Skeletal muscle satellite cell (primary cell): ENCODE measurements at regions not wholly inside any gene's neighbourhood (a gene's known extent, or its start where the extent isn't known, plus 50 kb on each side); places are given as distances from the start of the nearest gene placed in this dataset.

ENCODE experiments used
- H3K27me3 ChIP-seq: 2 replicates; pipeline ENCODE4 v1.7.0; 2013; ENCODE audit warnings: low read length; ENCODE audit not compliant: control insufficient read depth, insufficient read depth
- H3K36me3 ChIP-seq: 2 replicates; pipeline ENCODE4 v1.7.0; 2013; ENCODE audit warnings: mild to moderate bottlenecking, control low read depth, low read length; ENCODE audit not compliant: insufficient read depth
- H3K4me1 ChIP-seq: 2 replicates; pipeline ENCODE4 v1.7.0; 2013; ENCODE audit warnings: low read length; ENCODE audit not compliant: control insufficient read depth, insufficient read depth
- H3K4me2 ChIP-seq: 2 replicates; pipeline ENCODE4 v1.7.0; 2013; ENCODE audit warnings: mild to moderate bottlenecking, low read length
- H3K4me3 ChIP-seq: 2 replicates; pipeline ENCODE4 v1.7.0; 2013; ENCODE audit warnings: low read length
- H3K9ac ChIP-seq: 2 replicates; pipeline ENCODE4 v1.7.0; 2013; ENCODE audit warnings: mild to moderate bottlenecking, low read depth, low read length, moderate library complexity
- H3K9me3 ChIP-seq: replicated peaks from 2 replicates; pipeline ENCODE4 v1.7.0; 2013; ENCODE audit warnings: mild to moderate bottlenecking, control low read depth, low read length

DNA sequence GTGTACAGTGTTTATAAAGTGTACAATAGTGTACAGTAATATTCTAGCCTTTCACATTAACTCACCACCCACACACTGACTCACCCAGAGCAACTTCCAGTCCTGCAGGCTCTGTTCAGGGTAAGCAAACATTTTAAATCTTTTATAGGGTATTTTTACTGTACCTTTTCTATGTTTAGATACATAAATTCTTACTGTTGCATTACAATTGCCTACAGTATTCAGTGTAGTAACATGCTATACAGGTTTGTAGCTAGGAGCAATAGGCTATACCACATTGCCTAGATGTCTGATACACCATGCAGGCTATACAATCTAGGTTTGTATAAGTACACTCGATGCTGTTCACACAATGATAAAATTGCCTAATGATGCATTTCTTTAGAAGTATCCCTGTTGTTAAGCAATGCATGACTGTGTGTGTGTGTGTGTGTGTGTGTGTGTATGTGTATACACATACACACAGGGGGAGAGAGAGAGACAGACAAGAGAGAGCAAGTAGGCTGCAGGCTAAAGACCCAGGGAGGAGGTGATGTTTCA lies 72.5 kb upstream of the PRR23C start:
- Histone ChIP-seq H3K4me3 (peak overlapping the region; percentile 10), H3K36me3 (no peaks in the 10 kb centered on the region), H3K27me3 (no peaks in the 10 kb centered on the region), H3K4me1 (peaks cover 57% of the 10 kb centered on the region), H3K4me2 (peak overlapping the region; percentile 37), H3K9me3 (no peaks in the 10 kb centered on the region), H3K9ac (peak overlapping the region; percentile 8)

DNA sequence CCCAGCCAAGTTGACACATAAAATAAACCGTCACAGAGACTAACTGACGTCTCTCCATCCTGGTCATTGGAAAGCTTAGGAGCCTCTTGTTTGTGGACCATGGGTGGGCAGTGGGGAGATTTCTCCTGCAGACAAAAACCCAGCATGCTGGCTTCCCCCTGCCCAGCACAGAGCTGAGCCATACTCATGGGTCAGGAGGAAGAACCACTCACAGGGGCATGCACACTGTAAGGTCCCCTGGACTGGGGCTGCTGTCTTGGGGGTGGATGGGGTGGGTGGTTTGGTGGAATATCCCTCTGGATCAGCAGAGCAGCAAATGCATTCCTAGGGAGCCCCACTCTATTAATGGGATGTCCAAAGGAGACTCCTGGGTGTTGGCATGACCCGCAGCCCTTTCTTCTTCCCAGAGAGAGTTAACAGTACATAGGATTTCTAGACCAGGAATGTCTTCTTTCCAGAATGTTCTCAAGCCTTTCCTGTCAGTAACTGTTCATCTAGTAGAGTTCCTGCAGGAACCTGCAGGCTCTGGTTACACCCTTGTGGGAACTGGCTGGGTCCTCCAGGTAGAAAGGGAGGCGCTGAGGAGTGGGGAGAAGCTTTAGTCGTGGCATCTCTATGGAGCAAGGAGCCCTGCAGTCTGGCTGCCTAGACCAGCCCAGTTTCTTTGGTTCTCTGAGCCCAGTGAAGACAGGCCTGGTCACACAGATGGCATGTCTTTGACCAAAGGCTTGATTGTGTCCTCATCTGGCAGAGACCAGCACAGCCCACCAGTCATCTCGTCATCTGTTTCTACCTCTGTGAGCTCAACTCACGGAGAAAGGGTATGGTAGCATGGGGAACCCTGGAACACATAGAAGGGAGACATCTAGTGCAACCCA lies 73.4 kb upstream of the PRR23C start:
- H3K4me1 ChIP-seq: peaks cover 66% of the 10 kb centered on the region

DNA sequence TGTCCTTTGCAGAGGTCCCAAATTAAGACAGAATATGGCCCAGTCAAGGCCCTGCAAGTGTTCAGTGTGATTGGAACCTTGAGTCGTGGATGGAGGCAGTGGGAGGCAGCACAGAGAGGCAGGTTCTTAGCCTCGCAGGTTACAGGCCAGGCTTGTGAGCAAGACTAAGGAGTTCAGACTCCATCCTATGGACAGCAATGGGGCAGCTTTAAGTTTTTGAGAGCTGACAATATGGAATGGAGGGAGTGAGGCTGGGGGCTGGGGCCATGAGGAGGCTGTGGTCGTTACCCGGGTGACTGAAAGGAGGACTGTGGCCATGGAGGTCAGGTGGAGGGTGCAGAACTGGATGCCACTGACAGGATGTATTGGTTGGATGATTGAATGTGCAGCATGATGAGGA lies 74.1 kb upstream of the PRR23C start:
- H3K4me1 ChIP-seq: peaks cover 73% of the 10 kb centered on the region
- no peak overlapping the region for H3K4me3 ChIP-seq
- H3K9me3 ChIP-seq: no peaks in the 10 kb centered on the region
- no peak overlapping the region for H3K9ac ChIP-seq
- no peaks in the 10 kb centered on the region for H3K27me3 ChIP-seq
- H3K4me2 ChIP-seq: no peak overlapping the region
- no peaks in the 10 kb centered on the region for H3K36me3 ChIP-seq

More for the DNA sequence above, 73.4 kb upstream of the PRR23C start:
- Histone ChIP-seq H3K9me3 (no peaks in the 10 kb centered on the region), H3K36me3 (no peaks in the 10 kb centered on the region), H3K4me2 (no peak overlapping the region), H3K4me3 (no peak overlapping the region), H3K9ac (peak overlapping the region; percentile 8), H3K27me3 (no peaks in the 10 kb centered on the region)

DNA sequence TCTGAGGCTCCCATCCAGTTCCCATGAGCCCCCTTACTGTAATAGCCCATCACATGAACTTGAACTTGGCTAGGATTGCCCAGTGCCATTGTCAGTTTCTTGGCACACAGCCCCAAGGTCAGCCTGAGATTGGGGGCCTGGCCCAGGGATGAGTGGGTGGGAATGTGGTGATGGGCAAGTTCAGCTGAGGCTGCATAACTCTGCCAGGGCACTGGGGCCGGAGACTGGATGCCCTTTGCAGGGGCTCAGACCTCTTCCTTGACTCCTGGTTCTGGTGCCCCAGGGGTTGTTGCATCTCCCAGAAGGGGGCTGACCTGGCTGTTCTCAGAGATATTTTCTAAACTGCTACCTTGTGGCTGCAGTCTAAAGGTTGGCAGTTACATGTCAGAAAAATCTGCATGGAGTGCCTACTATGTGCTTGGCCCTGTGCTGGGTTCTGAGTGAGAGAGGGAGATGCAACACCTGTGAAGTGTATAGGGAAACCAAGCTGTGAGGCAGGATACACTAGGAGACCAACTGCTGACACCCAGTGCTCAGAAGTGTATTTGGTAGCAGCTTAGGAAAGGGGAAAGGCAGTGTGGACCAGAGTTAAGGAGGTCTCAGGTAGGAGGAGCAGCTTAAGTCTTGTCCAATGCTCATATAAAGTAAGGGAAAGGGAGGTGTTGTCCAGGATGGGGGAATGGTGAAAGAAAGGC lies 74.8 kb upstream of the PRR23C start:
- Histone ChIP-seq H3K9me3 (no peaks in the 10 kb centered on the region), H3K36me3 (no peaks in the 10 kb centered on the region), H3K27me3 (no peaks in the 10 kb centered on the region), H3K9ac (peak overlapping the region; percentile 43), H3K4me3 (no peak overlapping the region), H3K4me2 (peak overlapping the region; percentile 25), H3K4me1 (peaks cover 76% of the 10 kb centered on the region)

DNA sequence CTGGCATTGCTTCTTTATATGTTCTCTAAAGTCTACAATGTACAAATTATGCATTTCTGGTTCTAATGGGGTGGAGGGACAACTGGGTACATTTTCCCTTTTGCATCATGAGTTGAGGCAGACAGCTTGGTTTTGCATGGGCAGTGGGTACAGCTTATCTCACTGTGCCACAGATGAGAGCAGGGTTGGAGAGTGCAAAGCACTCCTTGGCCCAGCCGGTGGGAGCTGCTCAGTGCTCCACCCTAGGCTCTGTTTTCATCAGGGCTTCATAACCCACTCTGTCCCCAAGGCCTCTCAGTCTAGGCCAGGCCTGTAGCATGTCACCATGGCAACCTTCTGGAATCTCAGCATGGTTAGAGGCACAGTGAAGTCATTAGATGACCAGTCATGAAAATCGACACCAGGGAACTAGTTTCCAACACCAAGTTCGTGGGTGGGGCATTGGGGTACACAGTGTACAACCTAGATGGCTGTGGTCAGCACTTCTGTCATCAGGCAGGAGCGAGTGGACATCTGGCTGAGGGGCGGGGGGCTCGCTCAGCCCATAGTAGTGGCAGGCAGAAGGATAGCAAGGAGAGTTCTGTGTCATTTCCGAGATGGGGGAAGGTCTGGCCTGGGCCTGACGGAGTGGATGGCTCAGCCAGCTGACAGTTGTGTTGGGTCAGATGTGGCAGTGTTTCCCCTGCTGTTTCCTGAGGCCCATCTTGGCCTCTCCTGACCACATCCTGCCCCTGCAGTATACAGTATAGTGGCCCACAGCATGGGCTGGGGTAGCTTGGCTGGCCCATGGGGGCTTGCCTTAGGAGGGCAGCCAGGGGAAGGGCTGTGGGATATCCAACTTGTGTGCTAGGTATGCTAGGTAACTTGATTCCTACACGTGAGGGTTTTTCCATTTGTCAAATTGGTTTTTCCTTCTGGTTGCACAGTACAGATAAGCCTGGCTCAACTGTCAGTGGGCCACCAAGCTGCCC lies 75.7 kb upstream of the PRR23C start:
- Histone ChIP-seq H3K4me1 (peaks cover 76% of the 10 kb centered on the region), H3K9me3 (no peaks in the 10 kb centered on the region), H3K4me3 (no peak overlapping the region), H3K27me3 (no peaks in the 10 kb centered on the region), H3K36me3 (no peaks in the 10 kb centered on the region), H3K9ac (peak overlapping the region; percentile 56), H3K4me2 (peak overlapping the region; percentile 25)

DNA sequence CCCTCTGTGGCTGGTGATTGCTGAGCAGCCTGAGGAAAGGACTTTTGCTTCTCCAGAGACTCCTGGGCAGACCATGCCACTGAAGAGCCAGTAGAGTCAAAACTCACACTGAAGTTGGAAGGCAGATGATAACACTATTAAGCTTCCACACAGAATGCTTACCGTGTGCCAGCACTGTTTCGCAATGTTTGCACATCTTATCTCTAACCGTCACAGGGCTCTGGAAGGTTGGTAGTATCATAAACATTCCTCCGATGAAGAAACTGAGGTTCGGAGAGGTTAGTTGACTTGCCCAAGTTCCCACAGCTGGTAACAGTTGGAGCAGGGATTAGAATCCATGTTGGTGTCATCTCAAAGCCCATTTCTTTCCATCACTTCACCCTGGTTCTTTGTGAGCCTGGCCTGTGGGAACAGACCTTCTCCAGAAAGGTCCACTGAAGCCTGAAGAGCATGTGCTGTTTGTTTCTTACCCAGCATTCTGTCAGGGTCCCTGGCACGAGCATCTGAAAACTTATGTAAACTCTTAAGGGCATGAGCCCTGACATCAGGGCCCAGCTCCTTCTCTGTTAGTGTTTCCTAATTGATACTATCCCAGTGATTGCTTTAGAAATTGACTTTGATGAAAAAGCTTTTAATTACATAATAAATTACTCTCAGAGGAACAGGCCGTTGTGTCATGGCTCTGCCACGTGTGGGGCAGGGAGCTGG lies 77.0 kb upstream of the PRR23C start:
- Histone ChIP-seq H3K4me1 (peaks cover 73% of the 10 kb centered on the region), H3K9ac (peak overlapping the region; percentile 56), H3K4me2 (no peak overlapping the region), H3K9me3 (no peaks in the 10 kb centered on the region), H3K36me3 (no peaks in the 10 kb centered on the region), H3K27me3 (no peaks in the 10 kb centered on the region), H3K4me3 (no peak overlapping the region)

DNA sequence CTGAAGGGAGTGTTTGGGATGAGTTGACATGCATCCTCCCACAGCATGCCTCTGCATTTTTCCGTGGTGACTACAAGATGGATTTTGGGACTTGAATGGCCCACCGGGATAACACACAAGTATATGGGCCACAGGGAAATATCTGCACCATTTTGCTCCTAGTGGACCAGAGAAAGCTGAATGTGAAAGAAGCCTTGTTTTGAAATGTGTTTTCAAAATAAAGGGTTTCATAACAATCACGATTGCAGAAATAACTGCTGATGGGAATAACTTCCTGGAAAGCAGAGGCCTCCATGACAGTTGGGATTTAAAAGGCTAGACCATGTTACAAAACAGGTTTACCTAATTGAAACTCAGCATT lies 77.5 kb upstream of the PRR23C start:
- no peak overlapping the region for H3K4me3 ChIP-seq
- peaks cover 70% of the 10 kb centered on the region for H3K4me1 ChIP-seq
- H3K9me3 ChIP-seq: no peaks in the 10 kb centered on the region
- no peak overlapping the region for H3K9ac ChIP-seq
- H3K36me3 ChIP-seq: no peaks in the 10 kb centered on the region
- no peak overlapping the region for H3K4me2 ChIP-seq
- no peaks in the 10 kb centered on the region for H3K27me3 ChIP-seq

DNA sequence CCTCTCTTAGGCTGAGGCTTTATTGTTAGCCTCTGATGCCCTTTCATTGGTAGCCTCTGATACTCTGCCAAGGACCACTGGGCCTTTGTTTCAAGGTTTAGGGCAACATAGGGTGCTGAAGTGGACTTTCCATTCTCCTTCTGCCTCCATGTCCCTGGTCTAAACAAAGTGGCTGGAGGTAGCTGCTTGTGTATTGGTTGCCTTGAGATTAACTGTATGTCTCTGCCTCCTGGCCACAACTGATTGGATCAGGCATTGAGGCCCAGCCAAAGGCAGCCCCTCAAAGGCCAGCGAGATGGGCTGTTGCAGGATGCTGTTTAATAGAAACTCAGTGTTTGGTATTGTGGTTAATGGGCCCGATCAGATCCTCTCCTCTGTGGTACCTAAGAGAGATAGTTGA lies 77.9 kb upstream of the PRR23C start:
- Histone ChIP-seq H3K4me2 (no peak overlapping the region), H3K9me3 (no peaks in the 10 kb centered on the region), H3K36me3 (no peaks in the 10 kb centered on the region), H3K4me3 (no peak overlapping the region), H3K9ac (no peak overlapping the region), H3K27me3 (no peaks in the 10 kb centered on the region), H3K4me1 (peaks cover 66% of the 10 kb centered on the region)

DNA sequence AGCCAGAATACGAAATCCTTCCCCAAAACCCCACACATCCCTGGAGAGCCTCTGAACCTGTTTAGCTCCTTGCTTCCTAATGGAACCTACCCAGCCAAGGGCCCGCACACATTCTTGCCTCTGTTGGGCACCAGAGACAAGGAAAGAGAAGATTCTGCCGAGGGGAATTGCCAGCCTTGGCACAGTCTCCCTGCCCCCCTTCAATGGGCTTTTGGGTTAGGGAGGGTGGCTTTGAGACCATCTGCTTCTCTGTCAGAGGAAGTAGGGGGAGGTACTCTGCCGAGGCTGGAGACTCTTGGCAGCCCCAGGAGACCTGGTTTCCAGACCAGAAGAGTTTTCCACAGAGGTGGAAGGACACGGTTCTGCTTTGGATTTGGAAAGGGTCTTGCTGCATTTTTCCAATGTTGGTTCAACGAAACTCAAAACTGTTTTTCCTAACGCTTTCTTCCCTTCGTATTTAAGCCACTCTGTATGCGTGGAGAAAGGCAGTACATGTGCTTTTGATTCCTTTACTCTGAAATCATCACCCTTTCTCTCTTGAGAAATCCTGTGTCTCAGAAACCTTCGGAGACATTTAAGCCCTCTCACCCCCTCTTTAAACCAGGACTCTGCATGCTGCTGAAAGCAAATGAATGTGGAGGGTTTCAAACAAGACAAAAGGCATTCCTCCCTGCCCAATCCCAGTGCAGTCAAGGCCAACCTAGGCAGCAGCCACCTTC lies 78.8 kb upstream of the PRR23C start:
- Histone ChIP-seq H3K36me3 (no peaks in the 10 kb centered on the region), H3K4me2 (peak overlapping the region; percentile 12), H3K27me3 (no peaks in the 10 kb centered on the region), H3K4me3 (no peak overlapping the region), H3K9me3 (no peaks in the 10 kb centered on the region), H3K4me1 (peaks cover 62% of the 10 kb centered on the region), H3K9ac (no peak overlapping the region)

DNA sequence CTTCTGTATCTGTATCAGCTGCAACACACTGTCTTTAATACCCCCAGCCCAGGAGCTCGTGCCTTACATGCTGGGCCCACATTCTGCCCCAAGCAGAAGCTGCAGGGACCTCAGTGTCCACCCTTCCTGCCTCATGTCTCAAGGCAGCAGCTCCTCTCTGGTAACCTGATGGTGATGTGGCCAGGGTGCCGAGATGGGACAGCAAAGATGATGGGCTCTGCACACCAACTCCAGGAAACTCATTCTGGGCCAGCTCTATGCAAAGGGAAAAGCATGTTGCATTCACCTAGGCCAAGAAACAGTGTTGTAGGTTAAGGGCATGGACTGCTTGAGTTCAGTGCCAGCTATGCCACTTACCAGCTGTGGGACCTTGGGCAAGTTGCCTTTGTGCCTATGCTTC lies 79.5 kb upstream of the PRR23C start:
- no peaks in the 10 kb centered on the region for H3K36me3 ChIP-seq
- H3K9ac ChIP-seq: no peak overlapping the region
- H3K4me2 ChIP-seq: no peak overlapping the region
- peaks cover 63% of the 10 kb centered on the region for H3K4me1 ChIP-seq
- no peaks in the 10 kb centered on the region for H3K9me3 ChIP-seq
- H3K27me3 ChIP-seq: no peaks in the 10 kb centered on the region
- no peak overlapping the region for H3K4me3 ChIP-seq
